Astrocyte (in vitro differentiated cells and primary cell): ENCODE measurements at regions not wholly inside any gene's neighbourhood (a gene's known extent, or its start where the extent isn't known, plus 50 kb on each side); places are given as distances from the start of the nearest gene placed in this dataset.

Experiments
- DNase-seq: peaks from one replicate; pipeline ENCODE4 v3.0.0-alpha.2; 2010; ENCODE audit warnings: low read depth
- FAIRE-seq: peaks from 2 replicates; lab custom pipeline; 2011; peaks lifted over from hg19 to GRCh38; lab: Jason Lieb, UNC
- H2AFZ ChIP-seq: 2 replicates; pipeline ENCODE4 v1.6.0; 2012; ENCODE audit warnings: low read depth, low read length, inconsistent platforms
- H3K27ac ChIP-seq: 2 replicates; pipeline ENCODE4 v1.5.1; 2011; ENCODE audit warnings: low read depth, low read length, inconsistent platforms
- H3K27me3 ChIP-seq: 2 replicates; pipeline ENCODE4 v1.6.0; 2011; ENCODE audit warnings: low read length, inconsistent platforms; ENCODE audit not compliant: insufficient read depth
- H3K36me3 ChIP-seq: 2 replicates; pipeline ENCODE4 v1.5.1; 2011; ENCODE audit warnings: low read length, inconsistent platforms; ENCODE audit not compliant: insufficient read depth
- H3K4me1 ChIP-seq: 2 replicates; pipeline ENCODE4 v1.5.1; 2011; ENCODE audit warnings: low read length, inconsistent platforms; ENCODE audit not compliant: insufficient read depth
- H3K4me2 ChIP-seq: 2 replicates; pipeline ENCODE4 v1.6.0; 2012; ENCODE audit warnings: low read length, inconsistent platforms
- H3K4me3 ChIP-seq: 2 replicates; pipeline ENCODE4 v1.5.1; 2011; ENCODE audit warnings: low read depth, mild to moderate bottlenecking, low read length, inconsistent platforms; ENCODE audit not compliant: insufficient read depth
- H3K79me2 ChIP-seq: 2 replicates; pipeline ENCODE4 v1.6.0; 2012; ENCODE audit warnings: mild to moderate bottlenecking, low read length, inconsistent platforms; ENCODE audit not compliant: insufficient read depth
- H3K9ac ChIP-seq: 2 replicates; pipeline ENCODE4 v1.6.0; 2012; ENCODE audit warnings: mild to moderate bottlenecking, low read length, inconsistent platforms
- H3K9me3 ChIP-seq: 2 replicates; pipeline ENCODE4 v1.5.1; 2012; ENCODE audit warnings: low read depth, mild to moderate bottlenecking, low read length, inconsistent platforms; ENCODE audit not compliant: insufficient read depth
- H4K20me1 ChIP-seq: 2 replicates; pipeline ENCODE4 v1.6.0; 2012; ENCODE audit warnings: low read length, inconsistent platforms; ENCODE audit not compliant: insufficient read depth
- H3K27ac Mint-ChIP-seq: one replicate; pipeline ENCODE4 v1.8.0; 2021; ENCODE audit warnings: mild to moderate bottlenecking, mixed read lengths; ENCODE audit not compliant: unreplicated experiment
- H3K27me3 Mint-ChIP-seq: one replicate; pipeline ENCODE4 v1.8.0; 2021; ENCODE audit warnings: low read depth, mixed read lengths; ENCODE audit not compliant: unreplicated experiment
- H3K36me3 Mint-ChIP-seq: one replicate; pipeline ENCODE4 v1.8.0; 2021; ENCODE audit warnings: low read depth, mixed read lengths; ENCODE audit not compliant: unreplicated experiment
- H3K4me1 Mint-ChIP-seq: one replicate; pipeline ENCODE4 v1.8.0; 2021; ENCODE audit warnings: low read depth, mixed read lengths; ENCODE audit not compliant: unreplicated experiment
- H3K4me3 Mint-ChIP-seq: one replicate; pipeline ENCODE4 v1.8.0; 2021; ENCODE audit warnings: mild to moderate bottlenecking, moderate library complexity, mixed read lengths; ENCODE audit not compliant: unreplicated experiment
- H3K9me3 Mint-ChIP-seq: one replicate; pipeline ENCODE4 v1.8.0; 2021; ENCODE audit warnings: mild to moderate bottlenecking, mixed read lengths; ENCODE audit not compliant: unreplicated experiment
- CTCF ChIP-seq: IDR thresholded peaks from 2 replicates; pipeline ENCODE4 v1.5.1; 2011; ENCODE audit warnings: low read depth, mild to moderate bottlenecking, inconsistent platforms, low read length, moderate library complexity; ENCODE audit not compliant: insufficient read depth
- EZH2 ChIP-seq: IDR thresholded peaks from 2 replicates; pipeline ENCODE4 v1.6.1; 2012; ENCODE audit warnings: mild to moderate bottlenecking, low read length, inconsistent platforms; ENCODE audit not compliant: insufficient read depth

- Mint-ChIP-seq H3K36me3 (no peaks in the 10 kb centered on the region), H3K27me3 (no peaks in the 10 kb centered on the region), H3K27ac (no peak overlapping the region), H3K4me1 (no peaks in the 10 kb centered on the region), H3K9me3 (no peaks in the 10 kb centered on the region), H3K4me3 (no peak overlapping the region)
- H3K27me3 ChIP-seq: no peaks in the 10 kb centered on the region
- no peak overlapping the region for H2AFZ ChIP-seq
- no peaks in the 10 kb centered on the region for H3K4me1 ChIP-seq
- no peak for FAIRE-seq
- no peak overlapping the region for H3K9ac ChIP-seq
- no peak for DNase-seq
- H3K9me3 ChIP-seq: no peaks in the 10 kb centered on the region
- H3K79me2 ChIP-seq: no peaks in the 10 kb centered on the region
- no peak for TF ChIP-seq EZH2
- TF ChIP-seq CTCF: no peak
- no peaks in the 10 kb centered on the region for H4K20me1 ChIP-seq
- H3K36me3 ChIP-seq: no peaks in the 10 kb centered on the region
- no peak overlapping the region for H3K27ac ChIP-seq
- H3K4me3 ChIP-seq: no peak overlapping the region
- H3K4me2 ChIP-seq: no peak overlapping the region
These were observed 732.4 kb downstream of the IPMK start for GRCh38 chr10:57535306-57535705.

GRCh38 chr10:57513637-57514036, 754.1 kb downstream of the IPMK start:
- Mint-ChIP-seq H3K27ac (no peak overlapping the region), H3K4me3 (no peak overlapping the region), H3K27me3 (no peaks in the 10 kb centered on the region), H3K36me3 (no peaks in the 10 kb centered on the region), H3K9me3 (no peaks in the 10 kb centered on the region), H3K4me1 (no peaks in the 10 kb centered on the region)
- Histone ChIP-seq H4K20me1 (no peaks in the 10 kb centered on the region), H3K4me1 (no peaks in the 10 kb centered on the region), H3K36me3 (no peaks in the 10 kb centered on the region), H3K27ac (no peak overlapping the region), H3K9me3 (no peaks in the 10 kb centered on the region), H3K79me2 (no peaks in the 10 kb centered on the region), H3K4me2 (no peak overlapping the region), H3K27me3 (no peaks in the 10 kb centered on the region), H3K4me3 (no peak overlapping the region), H2AFZ (no peak overlapping the region), H3K9ac (no peak overlapping the region)
- DNase-seq: no peak
- FAIRE-seq: no peak
- TF ChIP-seq CTCF (no peak), EZH2 (no peak)

- H2AFZ ChIP-seq: no peak overlapping the region
- DNase-seq (no peak), FAIRE-seq (no peak)
- no peaks in the 10 kb centered on the region for H4K20me1 ChIP-seq
- no peaks in the 10 kb centered on the region for H3K9me3 Mint-ChIP-seq
- no peaks in the 10 kb centered on the region for H3K27me3 Mint-ChIP-seq
- no peak overlapping the region for H3K4me3 Mint-ChIP-seq
- no peak overlapping the region for H3K27ac Mint-ChIP-seq
- H3K79me2 ChIP-seq: no peaks in the 10 kb centered on the region
- peaks cover 7% of the 10 kb centered on the region for H3K9me3 ChIP-seq
- no peaks in the 10 kb centered on the region for H3K36me3 Mint-ChIP-seq
- H3K27me3 ChIP-seq: no peaks in the 10 kb centered on the region
- no peaks in the 10 kb centered on the region for H3K4me1 Mint-ChIP-seq
- no peak overlapping the region for H3K4me3 ChIP-seq
- no peak for TF ChIP-seq EZH2
- TF ChIP-seq CTCF: no peak
- H3K27ac ChIP-seq: no peak overlapping the region
- H3K36me3 ChIP-seq: no peaks in the 10 kb centered on the region
- no peak overlapping the region for H3K4me2 ChIP-seq
- H3K4me1 ChIP-seq: no peaks in the 10 kb centered on the region
- H3K9ac ChIP-seq: no peak overlapping the region
These were observed 759.9 kb downstream of the IPMK start for GRCh38 chr10:57507788-57508187.
